Skeletal muscle cell (primary cell): ENCODE measurements at regions not wholly inside any gene's neighbourhood (a gene's known extent, or its start where the extent isn't known, plus 50 kb on each side); places are given as distances from the start of the nearest gene placed in this dataset.

ENCODE experiments used
- DNase-seq: peaks from one replicate; pipeline ENCODE4 v3.0.0-alpha.2; 2010; ENCODE audit warnings: low read depth
- H3K4me3 ChIP-seq: 2 replicates; pipeline ENCODE4 v1.5.1; 2011; ENCODE audit warnings: low read depth, mild to moderate bottlenecking, control low read depth, low read length, moderate library complexity

GRCh38 chr11:91459840-91460239 lies 764.8 kb upstream of the FAT3 start:
- no peak for DNase-seq
- H3K4me3 ChIP-seq = no peak overlapping the region

- H3K4me3 ChIP-seq = no peak overlapping the region
- peak; percentile 22 for DNase-seq
These were observed 778.4 kb upstream of the FAT3 start for GRCh38 chr11:91446267-91446666.

- no peak overlapping the region for H3K4me3 ChIP-seq
- no peak for DNase-seq
These were observed 788.8 kb upstream of the FAT3 start for GRCh38 chr11:91435694-91436395.

- no peak for DNase-seq
- no peak overlapping the region for H3K4me3 ChIP-seq
These were observed 791.2 kb upstream of the FAT3 start for GRCh38 chr11:91433284-91434010.

- H3K4me3 ChIP-seq = no peak overlapping the region
- DNase-seq = peak; percentile 22
These were observed 803.0 kb upstream of the FAT3 start for GRCh38 chr11:91421641-91422040.

GRCh38 chr11:91407842-91408241 lies 816.8 kb upstream of the FAT3 start:
- DNase-seq = no peak
- H3K4me3 ChIP-seq = no peak overlapping the region

- no peak overlapping the region for H3K4me3 ChIP-seq
- DNase-seq = no peak
These were observed 818.6 kb upstream of the FAT3 start for GRCh38 chr11:91406009-91406408.

GRCh38 chr11:91404344-91404743 lies 820.3 kb upstream of the FAT3 start:
- no peak for DNase-seq
- no peak overlapping the region for H3K4me3 ChIP-seq

- H3K4me3 ChIP-seq = no peak overlapping the region
- no peak for DNase-seq
These were observed 827.5 kb upstream of the FAT3 start for GRCh38 chr11:91397134-91397468.

- DNase-seq = peak; percentile 4
- H3K4me3 ChIP-seq = no peak overlapping the region
These were observed 828.1 kb upstream of the FAT3 start for GRCh38 chr11:91396236-91397133.

GRCh38 chr11:91394727-91395414 lies 829.7 kb upstream of the FAT3 start:
- no peak for DNase-seq
- H3K4me3 ChIP-seq = no peak overlapping the region

GRCh38 chr11:91394073-91394726 lies 830.4 kb upstream of the FAT3 start:
- DNase-seq = no peak
- H3K4me3 ChIP-seq = no peak overlapping the region

GRCh38 chr11:91382946-91383345 lies 841.7 kb upstream of the FAT3 start:
- DNase-seq = no peak
- H3K4me3 ChIP-seq = no peak overlapping the region

GRCh38 chr11:91374794-91375193 lies 849.8 kb upstream of the FAT3 start:
- no peak overlapping the region for H3K4me3 ChIP-seq
- DNase-seq = no peak

GRCh38 chr11:91373497-91373896 lies 851.1 kb upstream of the FAT3 start:
- H3K4me3 ChIP-seq = no peak overlapping the region
- no peak for DNase-seq

- no peak for DNase-seq
- no peak overlapping the region for H3K4me3 ChIP-seq
These were observed 857.8 kb upstream of the FAT3 start for GRCh38 chr11:91366816-91367215.

- DNase-seq = no peak
These were observed 858.5 kb upstream of the FAT3 start for GRCh38 chr11:91365986-91366585.

GRCh38 chr11:91350931-91351330 lies 873.7 kb upstream of the FAT3 start:
- H3K4me3 ChIP-seq = no peak overlapping the region
- DNase-seq = no peak

More at GRCh38 chr11:91365986-91366585, 858.5 kb upstream of the FAT3 start:
- no peak overlapping the region for H3K4me3 ChIP-seq

GRCh38 chr11:91326751-91327150 lies 897.9 kb upstream of the FAT3 start:
- H3K4me3 ChIP-seq = no peak overlapping the region
- no peak for DNase-seq
